Activated CD4-positive, alpha-beta T cell treated with anti-CD3 and anti-CD28 coated beads, Interleukin-2, Interleukin-4, amounts not matched to agents 100 ng/mL and 50 ng/mL, durations not matched to agents 16 hours and 8 hours (primary cell): ENCODE measurements at regions not wholly inside any gene's neighbourhood (a gene's known extent, or its start where the extent isn't known, plus 50 kb on each side); places are given as distances from the start of the nearest gene placed in this dataset.
"Not testable (repeated sequence)": the region's sequence is repeated elsewhere in the genome, so short reads cannot be mapped to it uniquely, and the experiment has no call there.

Experiments
- DNase-seq: peaks from one replicate; pipeline ENCODE4 v3.0.0-alpha.2; 2020; ENCODE audit warnings: low spot score

DNA sequence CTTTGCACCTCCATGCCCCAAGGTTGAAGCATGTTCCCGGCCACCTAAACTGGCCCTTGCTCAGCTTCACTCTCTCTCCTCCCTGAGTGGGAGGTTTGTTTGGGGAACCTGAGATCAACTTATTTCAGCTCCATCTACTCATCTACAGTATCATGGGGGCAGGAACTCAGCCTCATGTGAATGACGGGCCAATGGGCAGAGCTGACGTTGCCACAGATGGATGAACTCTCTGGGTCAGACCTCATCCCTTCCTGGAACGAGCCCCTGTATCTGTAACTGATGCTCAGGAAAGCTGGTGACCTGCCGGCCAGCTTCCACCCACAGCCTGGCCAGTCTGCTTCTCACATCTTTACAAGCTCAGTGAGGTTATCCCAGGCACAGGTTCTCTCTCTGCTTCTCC, 369.6 kb downstream of the IRX2 start:
- DNase-seq, result no peak

DNA sequence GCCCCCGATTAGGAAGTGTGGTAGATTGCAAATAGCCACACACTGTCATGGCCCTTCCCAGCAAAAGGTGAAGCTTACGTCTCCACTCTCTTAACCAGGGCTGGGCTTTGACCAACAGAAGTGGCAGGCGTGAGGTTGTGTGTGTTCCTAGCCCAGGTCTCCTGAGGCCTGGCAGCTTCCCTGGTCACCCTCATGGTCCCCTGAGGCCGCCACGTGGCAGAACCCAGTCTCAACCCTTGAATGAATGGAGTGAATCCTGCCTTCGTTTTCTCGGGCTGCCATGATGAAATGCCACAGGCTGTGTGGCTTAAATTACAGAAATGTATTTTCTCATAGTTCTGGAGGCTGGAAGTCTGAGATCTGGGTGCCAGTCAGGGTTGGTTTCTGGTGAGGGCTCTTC, 370.4 kb downstream of the IRX2 start:
- DNase-seq, result no peak

DNA sequence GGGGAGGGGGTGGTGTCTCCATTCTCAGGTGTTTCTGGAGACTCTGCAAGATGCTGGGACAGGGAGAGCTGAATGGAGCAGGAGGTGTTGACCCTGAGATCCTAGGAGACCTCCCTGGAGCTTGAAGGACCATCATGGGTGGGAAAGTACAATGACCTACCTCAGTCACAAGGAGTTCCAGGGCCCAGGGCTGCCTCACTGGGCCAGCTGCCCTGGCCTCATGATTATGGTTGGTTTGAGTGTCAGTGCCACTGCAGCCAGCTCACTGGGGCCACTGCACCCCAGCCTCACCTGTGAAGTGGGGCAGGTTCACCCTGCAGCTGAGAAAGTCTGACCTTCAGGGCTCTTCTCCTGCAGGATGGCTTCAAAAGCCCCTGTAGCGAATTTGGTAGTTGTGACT, 372.5 kb downstream of the IRX2 start:
- DNase-seq, result no peak

DNA sequence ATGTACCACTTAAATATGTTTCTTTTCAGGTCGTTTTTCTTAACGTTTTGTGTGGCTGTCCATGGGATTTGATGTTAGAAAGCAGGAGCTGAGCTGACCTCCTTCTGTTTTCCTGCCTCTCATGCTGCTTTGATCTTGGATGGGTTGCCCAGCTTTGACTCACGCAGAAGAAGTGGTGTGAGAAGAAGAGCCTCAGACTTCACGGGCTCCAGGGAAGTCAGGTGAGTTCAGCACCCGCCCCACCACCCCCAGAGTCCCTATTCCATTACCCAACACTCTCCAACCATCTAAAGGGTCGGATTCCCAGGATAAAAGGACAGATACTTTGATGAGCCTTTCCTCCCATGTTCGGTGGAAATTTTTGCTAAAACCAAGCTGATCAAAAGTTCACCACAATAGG, 373.4 kb downstream of the IRX2 start:
- DNase-seq, result no peak

DNA sequence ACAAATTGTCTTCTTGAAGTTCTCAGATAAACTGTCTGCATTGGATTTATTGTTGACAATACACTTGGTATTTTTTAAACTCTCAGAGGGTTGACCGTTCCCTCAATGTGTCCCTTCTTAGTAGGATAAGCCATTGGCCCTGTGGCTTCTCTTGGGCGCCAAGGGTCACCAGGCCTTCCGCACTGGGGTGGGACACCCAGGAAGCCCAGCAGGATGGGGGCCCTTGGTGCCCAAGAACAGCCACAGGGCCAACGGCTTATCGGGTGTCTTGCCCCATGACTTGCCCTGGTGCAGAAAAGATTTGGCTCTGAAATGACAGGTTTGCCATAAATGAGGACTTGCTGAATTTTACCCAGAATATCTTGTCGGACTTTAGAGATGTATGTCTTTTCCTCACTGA, 375.0 kb downstream of the IRX2 start:
- DNase-seq, result no peak

DNA sequence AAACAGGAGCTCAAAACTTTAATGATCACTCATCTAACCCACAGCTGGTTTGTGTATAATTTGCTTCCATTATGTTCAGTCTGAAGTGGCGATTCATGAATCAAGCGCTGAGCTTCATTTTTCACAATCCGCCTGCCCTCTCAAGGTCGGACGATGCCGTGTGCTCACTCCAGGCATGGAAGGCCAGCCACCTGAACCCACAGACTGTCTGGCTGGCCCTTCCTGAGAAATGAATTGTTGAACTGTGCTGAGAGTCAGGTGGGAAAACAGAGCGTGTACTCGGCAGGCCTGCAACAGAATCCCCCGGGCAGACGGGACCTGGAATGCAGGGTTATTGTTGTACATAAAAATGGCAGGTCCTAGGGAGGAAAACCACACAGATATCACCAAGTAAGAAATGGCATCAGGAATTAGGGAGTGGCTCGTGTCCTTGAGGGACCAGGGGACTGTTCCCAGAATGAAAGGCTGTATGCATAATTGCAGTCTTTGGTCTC, 375.7 kb downstream of the IRX2 start:
- DNase-seq, result no peak

DNA sequence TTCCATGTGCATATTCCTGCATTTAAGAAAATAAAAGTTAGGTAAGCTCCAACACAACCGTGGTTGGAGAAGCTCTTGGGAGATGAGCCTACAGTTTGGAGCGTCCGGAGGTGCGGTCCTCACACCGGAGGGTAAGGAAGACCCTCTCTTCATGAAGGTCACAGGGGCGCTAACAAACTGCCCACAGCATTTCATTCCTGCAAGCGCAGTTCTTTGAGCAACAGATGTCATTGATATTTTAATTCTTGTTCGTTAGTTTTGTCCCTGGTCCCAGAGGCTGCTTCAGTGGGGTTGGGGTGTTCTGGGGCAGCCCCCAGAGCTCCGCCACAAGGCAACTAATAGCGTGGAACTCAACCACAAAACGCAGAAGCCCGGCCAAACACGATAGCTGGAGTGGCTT, 376.2 kb downstream of the IRX2 start:
- no peak for DNase-seq

DNA sequence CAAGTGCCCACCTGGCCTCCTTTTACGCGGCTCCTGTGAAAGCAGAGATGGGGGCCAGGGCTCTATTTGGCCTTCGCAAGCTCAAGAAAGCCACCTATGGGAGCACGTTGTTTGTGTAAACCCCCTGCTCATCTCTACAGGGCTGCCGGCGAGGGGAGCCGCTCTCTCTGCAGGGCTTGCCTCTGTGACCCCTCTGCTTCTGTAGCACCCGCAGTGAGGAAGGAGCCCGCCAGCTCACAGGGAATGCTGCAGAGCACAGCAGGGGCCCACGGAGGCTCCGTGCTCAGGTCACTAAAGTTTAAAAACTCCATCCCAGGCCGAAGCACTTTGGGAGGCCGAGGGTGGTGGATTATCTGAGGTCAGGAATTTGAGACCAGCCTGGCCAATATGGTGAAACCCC, 376.8 kb downstream of the IRX2 start:
- DNase-seq, result no peak

DNA sequence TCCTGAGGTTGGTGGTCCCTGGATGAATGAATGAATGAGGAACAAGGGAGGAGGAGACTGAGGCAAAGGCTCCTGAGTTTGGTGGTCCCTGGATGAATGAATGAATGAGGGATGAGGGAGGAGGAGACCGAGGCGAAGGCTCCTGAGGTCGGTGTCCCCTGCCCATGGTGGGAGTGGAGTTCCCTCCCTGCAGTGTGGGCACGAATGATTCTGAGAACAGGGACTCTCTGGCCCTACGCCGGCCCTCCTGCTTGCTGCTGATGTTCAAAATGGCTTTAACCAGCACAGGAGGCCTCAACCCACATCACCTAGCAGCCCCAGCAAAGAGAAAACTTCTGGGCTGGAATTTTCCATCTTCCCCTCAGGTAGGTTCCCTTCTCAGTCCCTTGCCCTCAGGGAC, 377.8 kb downstream of the IRX2 start:
- no peak for DNase-seq

DNA sequence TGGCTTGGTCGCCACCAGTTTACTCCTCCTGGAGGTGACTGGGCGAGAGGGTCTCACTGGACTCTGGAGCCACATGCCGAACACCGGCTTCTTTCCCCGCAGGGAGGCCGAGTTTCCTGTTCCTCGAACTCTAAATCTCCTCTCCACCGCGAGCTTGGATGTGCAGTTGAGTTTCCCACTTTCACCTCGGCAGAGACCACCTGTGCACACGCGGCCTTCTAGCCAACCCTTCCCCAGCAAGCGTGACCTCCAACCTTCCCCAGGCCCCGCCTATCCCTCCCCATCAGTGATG, 380.1 kb downstream of the IRX2 start:
- DNase-seq, result no peak

DNA sequence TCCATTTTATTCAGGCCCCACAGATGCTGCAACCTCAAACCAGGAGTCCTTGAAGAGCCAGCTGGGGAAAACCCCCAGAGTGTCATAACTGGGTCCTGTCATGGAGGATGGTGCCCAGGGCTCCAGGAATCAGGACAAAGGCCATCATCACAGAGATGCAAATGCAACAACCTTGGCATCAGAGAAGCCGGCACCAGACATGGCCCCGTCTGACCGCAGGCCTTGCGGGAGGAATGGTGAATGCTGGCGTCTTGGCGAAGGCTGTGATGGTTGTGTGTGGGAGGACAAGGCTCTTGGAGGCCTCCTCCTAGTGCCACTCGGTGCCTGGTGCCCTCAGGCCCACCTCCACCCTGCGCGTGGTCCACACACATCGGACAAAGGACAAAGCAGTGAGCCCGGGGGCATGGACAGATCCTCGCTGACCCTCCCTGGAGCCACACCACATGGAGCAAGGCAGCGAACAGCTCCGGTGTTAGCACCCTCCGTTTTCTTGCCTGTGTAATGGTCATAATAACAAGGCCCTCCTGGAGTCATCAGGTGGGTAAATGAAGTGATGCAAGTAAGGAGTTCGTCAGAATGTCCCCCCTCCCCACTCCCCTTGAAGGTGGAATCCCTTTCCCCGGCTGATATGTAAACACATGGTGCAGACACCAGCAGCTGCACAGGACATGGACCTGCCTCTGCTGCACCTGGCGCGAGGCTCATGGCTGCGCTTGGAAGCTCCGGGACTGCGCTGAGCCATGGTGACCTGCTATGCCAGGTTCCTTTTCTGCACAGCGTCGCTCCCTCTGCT, 380.7 kb downstream of the IRX2 start:
- DNase-seq, result no peak

DNA sequence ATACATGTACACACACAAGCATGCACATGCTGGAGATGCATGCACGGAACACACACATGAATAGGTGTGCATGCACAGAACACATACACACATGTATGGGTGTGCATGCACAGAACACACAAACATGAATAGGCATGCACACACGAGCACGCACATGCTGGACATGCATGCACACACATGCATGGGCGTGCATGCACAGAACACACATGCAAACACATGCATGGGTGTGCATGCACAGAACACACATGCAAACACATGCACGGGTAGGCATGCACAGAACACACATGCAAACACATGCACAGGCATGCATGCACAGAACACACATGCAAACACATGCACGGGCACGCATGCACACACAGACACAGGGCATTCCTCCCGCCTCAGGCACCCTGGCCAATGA, 382.3 kb downstream of the IRX2 start:
- no peak for DNase-seq

DNA sequence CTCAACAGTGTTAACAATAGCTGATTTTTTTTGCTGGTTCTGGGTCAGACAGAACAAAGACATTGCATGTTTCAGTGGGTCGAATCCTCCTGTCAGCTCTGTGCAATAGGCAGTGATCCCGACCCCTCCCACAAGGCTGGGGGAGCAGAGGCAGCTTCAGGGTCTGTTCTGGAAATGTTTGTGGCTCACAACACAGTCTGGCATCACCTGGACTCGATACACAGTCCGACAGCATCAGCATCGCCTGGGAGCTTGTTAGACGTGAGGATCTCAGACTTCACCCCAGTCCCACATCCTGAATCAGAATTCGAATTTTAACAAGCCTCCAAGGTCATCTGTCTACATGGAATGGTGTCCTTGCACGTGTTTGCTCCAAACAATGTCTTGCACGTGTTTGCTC, 384.7 kb downstream of the IRX2 start:
- DNase-seq, result no peak

DNA sequence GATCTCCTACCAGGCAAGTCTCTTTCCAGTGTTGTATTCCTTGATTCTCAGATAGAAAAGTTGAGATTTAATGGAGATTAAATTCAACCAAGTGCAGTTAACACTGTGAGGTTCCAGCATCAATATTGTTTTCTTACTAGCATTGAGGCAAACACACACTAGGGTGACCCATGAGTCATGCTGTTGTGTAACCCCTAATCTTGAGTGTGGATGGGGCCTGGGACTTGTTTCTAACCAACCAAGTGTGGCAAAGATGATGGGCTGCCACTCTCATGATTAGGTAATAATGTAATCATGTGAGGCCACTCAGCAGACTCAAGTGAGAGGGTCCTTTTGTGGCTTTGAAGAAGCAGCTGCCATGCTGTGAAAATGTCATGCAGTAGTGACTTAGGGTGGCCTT, 394.2 kb downstream of the IRX2 start:
- no peak for DNase-seq

DNA sequence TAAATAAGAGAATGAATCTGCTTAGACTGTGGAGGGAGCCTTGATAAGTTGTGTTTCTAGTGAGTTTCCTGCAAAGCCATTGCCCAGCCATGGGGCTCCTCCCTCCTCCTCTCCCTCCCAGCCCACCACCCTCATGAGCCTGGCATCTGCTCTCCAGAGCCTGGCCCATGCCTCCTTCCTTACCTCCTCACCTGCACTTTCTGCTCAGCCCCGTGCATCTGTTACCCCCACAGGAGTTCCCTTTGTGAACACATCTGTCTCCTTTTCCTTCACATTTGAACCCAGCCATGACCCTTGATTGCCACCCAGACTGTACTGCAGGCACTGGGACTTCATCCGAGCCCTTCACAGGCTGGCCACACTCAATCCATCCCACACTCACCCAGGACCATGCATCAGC, 395.6 kb downstream of the IRX2 start:
- DNase-seq, result no peak

DNA sequence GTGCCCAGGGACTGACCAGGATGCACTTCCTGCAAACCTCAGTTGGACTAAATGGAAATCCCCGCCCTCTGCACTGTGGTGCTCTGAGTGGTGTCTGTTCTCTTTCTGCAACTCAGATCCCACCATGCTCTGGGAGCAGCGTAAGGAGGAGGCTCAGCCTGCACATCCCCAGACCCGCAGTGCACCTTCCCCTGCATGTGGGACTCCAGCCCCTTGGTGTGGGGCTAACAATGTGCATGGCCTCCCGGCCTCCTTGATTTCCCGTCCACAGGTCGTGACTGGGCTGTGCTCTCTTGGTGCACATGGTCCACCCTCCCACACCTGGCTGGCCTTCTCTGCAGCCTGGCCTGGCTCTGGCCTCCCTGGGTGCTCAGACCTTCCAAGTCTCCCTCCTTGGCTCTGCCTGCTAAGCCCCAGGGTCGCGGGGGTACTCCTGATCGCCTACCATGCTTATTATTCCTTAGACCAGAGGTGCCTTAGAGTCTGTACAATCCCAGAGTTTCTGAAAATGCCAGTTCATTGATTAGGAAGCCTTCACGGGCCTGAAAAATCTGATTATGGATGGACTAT, 397.5 kb downstream of the IRX2 start:
- DNase-seq, result no peak

DNA sequence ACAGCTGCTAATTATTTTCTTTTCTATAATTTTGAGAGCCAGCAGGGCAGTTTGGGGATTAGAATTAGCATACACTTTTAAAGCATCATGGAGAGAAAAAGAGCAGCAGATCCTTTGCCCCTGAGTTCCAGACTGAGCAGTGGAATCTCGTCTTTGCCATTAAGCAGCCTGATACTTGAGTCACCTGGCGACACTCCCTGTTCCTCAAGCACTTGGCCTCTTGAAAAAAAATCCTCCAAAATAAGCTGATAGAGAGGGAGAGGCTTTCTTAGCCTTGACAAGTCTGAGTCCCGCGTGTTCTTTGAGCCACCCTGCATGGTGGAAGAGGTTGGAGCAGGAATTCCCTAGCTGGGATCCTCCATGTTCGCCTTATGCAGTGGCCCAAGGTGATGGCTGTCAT, 398.3 kb downstream of the IRX2 start:
- no peak for DNase-seq

DNA sequence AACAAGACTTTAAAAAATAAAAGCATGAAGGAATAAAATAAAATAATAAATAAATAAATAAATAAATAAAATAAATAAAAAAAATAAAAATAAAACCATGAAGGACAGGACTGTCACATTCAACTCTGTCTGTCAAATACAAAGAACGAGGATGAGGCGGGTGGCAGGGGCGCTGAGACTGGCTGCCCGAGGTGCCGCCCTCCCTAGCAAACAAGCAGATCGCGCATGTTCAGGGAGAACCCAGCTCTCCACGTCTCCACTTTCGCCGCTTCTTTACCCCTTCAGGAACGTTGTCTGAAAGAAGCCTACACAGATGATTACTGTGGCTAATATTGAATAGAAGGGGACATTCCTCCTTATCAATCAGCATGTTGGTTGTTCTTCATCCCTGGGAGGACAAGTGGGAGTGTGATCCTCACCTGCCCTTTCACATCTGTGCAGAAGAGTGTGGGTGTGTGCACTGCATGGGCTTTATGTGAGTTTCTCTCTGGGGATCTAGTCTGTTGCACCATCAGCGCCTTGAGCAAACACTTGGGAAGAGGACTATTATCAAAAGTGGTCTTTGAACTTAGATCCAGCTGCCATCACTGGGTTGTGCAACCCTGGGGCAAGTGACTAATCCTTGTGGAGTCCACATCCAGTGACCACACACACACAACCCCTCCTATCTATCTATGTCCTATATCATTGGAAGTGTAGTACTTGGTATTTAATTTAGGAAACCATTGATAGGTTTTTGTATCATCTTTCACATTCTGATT, 399.2 kb downstream of the IRX2 start:
- DNase-seq, result no peak

DNA sequence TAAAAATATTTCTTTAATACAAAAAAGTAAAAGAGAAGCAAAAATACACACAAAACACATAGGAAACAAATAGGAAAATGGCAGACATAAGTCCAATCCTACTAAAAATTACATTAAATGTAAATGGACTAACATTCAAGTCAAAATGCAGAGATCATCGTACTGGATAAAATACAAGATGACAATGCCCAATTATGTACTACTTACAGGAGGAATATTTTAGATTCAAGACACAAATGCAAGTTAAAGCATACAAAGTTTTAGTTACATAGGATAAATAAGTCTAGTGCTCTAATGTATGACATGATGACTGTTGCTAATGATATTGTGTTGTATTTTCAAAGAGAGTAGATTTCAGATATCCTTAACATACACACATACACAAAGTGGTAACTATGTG, 401.7 kb downstream of the IRX2 start:
- not testable (repeated sequence) for DNase-seq

DNA sequence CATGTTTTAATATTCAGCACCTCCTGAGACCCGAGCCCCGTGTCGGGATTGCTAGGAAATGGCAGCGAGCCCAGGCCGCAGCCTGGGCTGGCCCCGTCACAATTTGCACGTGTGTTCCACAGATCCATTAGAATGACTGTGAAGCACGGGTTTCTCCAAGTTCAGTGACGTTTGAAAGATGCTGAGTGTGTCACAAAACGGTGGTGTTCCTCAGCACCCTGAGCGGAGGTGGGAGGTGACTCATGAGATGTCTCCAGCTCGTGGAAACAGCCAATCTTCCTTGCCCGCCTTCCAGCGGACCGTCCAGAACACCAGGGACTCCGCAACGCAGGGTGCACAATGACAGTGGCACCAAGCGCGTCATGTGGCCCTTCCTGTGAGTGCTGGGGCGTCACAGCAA, 412.8 kb downstream of the IRX2 start:
- no peak for DNase-seq

DNA sequence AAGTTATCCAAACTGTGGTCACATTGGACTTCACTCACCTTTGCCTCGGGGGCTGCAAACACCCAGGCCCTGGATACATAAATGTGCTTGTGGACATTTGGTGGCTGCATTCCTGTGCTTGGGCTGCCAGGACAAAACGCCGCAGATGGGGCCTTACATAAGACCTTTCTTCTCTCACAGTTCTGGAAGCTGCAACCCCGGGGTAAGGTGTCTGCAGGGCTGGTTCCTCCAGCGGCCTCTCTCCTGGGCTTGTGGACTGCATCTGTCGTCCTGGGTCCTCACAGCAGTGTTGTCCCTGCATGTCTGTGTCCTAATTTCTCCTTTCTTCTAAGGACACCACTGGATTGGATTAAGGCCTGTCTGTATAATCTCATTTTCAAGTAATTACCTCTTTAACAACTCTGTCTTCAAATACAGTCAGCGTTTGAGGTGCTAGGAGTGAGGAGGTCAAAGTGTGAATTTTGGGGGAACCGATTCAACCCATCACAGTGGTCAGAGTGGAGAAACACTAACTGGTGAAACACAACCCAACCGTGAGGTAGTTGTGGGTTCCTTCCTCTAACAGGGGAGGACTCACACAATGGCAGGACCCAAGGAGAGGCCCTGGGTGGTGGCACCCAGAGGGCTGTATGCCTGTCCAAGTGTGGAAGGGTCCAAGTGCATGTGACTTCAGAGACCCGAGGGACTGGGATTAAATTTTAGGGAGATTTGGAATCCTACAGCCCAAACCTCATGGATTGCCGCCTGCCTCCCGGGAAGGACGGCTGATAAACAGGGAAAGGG, 415.6 kb downstream of the IRX2 start:
- no peak for DNase-seq

DNA sequence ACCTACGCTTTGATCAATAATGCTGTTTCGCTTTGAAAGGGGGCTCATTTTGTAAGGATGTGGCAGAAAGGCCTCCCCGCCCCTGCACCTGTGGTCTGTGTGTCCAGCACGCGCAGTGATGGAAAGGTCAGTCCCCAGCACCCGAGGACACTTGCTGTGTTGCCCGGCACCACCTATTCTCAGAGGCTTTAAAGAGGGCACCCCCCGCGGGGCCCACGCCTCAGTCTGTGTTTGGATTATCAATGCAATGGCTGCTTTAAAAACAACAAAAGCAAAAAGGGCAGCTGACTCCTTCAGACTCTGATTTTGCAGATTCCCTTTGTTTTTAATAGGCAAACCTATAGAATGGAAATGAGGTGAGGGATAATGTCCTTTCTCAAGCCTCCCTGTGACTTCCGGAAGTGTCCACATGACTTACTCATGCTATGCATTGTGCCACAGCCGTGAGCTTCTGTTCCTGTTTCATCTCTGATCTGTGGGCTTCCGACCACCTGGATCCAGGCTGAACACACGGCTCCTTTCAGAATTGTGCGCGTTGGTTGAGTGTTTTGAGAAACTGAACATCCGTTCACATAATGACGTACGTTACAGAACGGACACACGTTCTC, 416.2 kb downstream of the IRX2 start:
- DNase-seq, result no peak
